CD4-positive, alpha-beta T cell treated with Interleukin-15 for 4 hours (primary cell): ENCODE measurements at regions not wholly inside any gene's neighbourhood (a gene's known extent, or its start where the extent isn't known, plus 50 kb on each side); places are given as distances from the start of the nearest gene placed in this dataset.
"Not testable (repeated sequence)": the region's sequence is repeated elsewhere in the genome, so short reads cannot be mapped to it uniquely, and the experiment has no call there.

Experiments used
- DNase-seq: peaks from one replicate; pipeline ENCODE4 v3.0.0-alpha.2; 2020; ENCODE audit warnings: low spot score

GRCh38 chr21:14826630-14827029, 238.2 kb downstream of the NRIP1 start:
- no peak for DNase-seq

GRCh38 chr21:14825514-14825974, 239.3 kb downstream of the NRIP1 start:
- no peak for DNase-seq

- no peak for DNase-seq
These were observed 240.7 kb downstream of the NRIP1 start for GRCh38 chr21:14824126-14824525.

- DNase-seq: no peak
These were observed 247.5 kb downstream of the NRIP1 start for GRCh38 chr21:14817311-14817710.

- DNase-seq: no peak
These were observed 249.8 kb downstream of the NRIP1 start for GRCh38 chr21:14814991-14815390.

GRCh38 chr21:14814282-14814681, 250.5 kb downstream of the NRIP1 start:
- no peak for DNase-seq

GRCh38 chr21:14804170-14804569, 258.1 kb upstream of the SAMSN1 start:
- not testable (repeated sequence) for DNase-seq

- no peak for DNase-seq
These were observed 251.4 kb upstream of the SAMSN1 start for GRCh38 chr21:14797543-14797942.

- no peak for DNase-seq
These were observed 241.2 kb upstream of the SAMSN1 start for GRCh38 chr21:14787312-14787711.

- no peak for DNase-seq
These were observed 239.6 kb upstream of the SAMSN1 start for GRCh38 chr21:14785679-14786078.

- peak; percentile 58 for DNase-seq
These were observed 227.7 kb upstream of the SAMSN1 start for GRCh38 chr21:14773777-14774345.

GRCh38 chr21:14771593-14771992, 225.5 kb upstream of the SAMSN1 start:
- DNase-seq: no peak

- no peak for DNase-seq
These were observed 221.9 kb upstream of the SAMSN1 start for GRCh38 chr21:14768042-14768441.

GRCh38 chr21:14767192-14767852, 221.2 kb upstream of the SAMSN1 start:
- DNase-seq: no peak

- no peak for DNase-seq
These were observed 220.1 kb upstream of the SAMSN1 start for GRCh38 chr21:14766241-14766640.

- no peak for DNase-seq
These were observed 217.6 kb upstream of the SAMSN1 start for GRCh38 chr21:14763695-14764064.

GRCh38 chr21:14762734-14763694, 216.9 kb upstream of the SAMSN1 start:
- peak; percentile 10 for DNase-seq

- no peak for DNase-seq
These were observed 216.2 kb upstream of the SAMSN1 start for GRCh38 chr21:14762327-14762726.

GRCh38 chr21:14759285-14759684, 213.2 kb upstream of the SAMSN1 start:
- DNase-seq: no peak

GRCh38 chr21:14758849-14759248, 212.7 kb upstream of the SAMSN1 start:
- no peak for DNase-seq

GRCh38 chr21:14757533-14758327, 211.6 kb upstream of the SAMSN1 start:
- no peak for DNase-seq

GRCh38 chr21:14755086-14755485, 209.0 kb upstream of the SAMSN1 start:
- DNase-seq: no peak
